GM18505 (cell line): ENCODE measurements at regions not wholly inside any gene's neighbourhood (a gene's known extent, or its start where the extent isn't known, plus 50 kb on each side); places are given as distances from the start of the nearest gene placed in this dataset.
"Not testable (repeated sequence)": the region's sequence is repeated elsewhere in the genome, so short reads cannot be mapped to it uniquely, and the experiment has no call there.

Experiments
- ATAC-seq: cut with Tn5 transposase; IDR thresholded peaks from one replicate; pipeline ENCODE4 v1.9.1; 2021; ENCODE audit not compliant: unreplicated experiment
- POLR2A ChIP-seq: IDR thresholded peaks from 4 replicates; pipeline ENCODE4 v1.6.1; 2011; ENCODE audit warnings: borderline replicate concordance; ENCODE audit not compliant: insufficient read depth, insufficient read length; ENCODE audit errors: extremely low read depth

- ATAC-seq = no peak
- no peak for TF ChIP-seq POLR2A
Observed at GRCh38 chr2:89834306-89834705, 1142.8 kb downstream of the RPIA start.

GRCh38 chr2:89836326-89836725 is 1144.9 kb downstream of the RPIA start:
- peak; percentile 44 for ATAC-seq

- ATAC-seq = no peak
- TF ChIP-seq POLR2A = no peak
Observed at GRCh38 chr2:89837962-89838625, 1146.6 kb downstream of the RPIA start.

GRCh38 chr2:89840175-89840574 is 1148.7 kb downstream of the RPIA start:
- ATAC-seq = not testable (repeated sequence)

DNA sequence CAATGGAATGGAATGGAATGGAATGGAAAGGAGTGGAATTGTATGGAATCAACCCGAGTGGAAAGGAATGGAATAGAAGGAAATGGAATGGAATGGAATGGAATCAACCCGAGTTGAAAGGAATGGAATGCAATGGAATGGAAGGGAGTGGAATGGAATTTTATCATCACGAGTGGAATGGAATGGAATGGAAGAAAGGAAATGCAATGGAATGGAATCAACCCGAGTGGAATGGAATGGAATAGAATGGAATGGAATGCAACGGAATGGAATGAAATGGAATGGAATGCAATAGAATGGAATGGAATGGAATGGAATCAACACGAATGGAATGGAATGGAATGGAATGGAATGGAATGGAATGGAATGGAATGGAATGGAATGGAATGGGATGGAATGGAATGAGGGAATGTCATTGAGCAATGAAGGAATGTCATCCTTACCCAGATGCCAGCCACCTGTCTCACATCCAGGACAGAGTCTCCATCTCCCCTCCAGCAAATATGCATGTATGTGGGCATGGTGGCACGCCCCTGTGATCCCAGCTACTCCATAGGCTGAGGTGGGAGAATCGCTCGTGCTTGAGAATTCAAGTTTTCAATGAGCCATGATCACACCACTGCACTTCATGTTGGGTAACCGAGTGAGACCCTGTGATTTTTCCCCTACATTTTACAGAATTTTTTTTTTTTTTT is 1149.5 kb downstream of the RPIA start:
- not testable (repeated sequence) for ATAC-seq

- no peak for ATAC-seq
- TF ChIP-seq POLR2A = no peak
Observed at GRCh38 chr2:89841476-89841840, 1150.0 kb downstream of the RPIA start.

- TF ChIP-seq POLR2A = no peak
- no peak for ATAC-seq
Observed at GRCh38 chr2:89842180-89842908, 1150.9 kb downstream of the RPIA start.

DNA sequence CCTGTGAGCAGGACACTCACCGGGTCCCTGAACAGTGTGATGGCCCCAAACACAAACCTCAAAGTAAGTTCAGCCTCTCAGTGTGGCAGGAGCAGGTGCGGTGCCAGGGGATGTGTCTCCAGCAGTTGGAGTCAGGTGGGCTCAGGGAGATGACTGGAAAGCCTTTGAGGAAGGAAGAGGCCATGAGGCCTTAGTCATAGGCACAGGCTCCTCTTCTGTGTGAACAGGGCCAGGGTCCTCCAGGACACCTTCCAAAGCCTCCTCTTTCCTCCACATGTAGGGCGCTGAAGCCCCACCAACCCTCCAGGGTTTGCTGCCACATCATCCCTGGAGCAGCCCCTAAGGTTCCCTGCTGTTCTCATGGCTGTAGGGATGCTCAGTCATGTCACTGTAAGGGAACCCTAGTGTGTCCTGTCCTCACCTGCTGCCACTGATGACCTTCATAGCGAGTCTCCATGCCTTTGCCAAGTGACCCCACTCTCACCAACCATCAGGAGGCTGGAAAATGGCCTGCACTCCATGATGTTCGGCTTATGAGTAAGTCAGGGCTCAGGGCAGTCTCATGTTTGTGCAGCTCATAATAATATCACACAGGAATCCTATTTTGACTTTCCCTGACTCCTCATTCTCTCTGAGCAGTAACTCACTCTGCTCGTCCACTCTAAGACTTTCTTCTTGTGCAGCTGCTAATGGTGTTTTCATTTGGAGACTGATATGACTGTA is 1152.9 kb downstream of the RPIA start:
- TF ChIP-seq POLR2A = no peak
- no peak for ATAC-seq

- TF ChIP-seq POLR2A = no peak
- no peak for ATAC-seq
Observed at GRCh38 chr2:89845532-89845931, 1154.1 kb downstream of the RPIA start.

DNA sequence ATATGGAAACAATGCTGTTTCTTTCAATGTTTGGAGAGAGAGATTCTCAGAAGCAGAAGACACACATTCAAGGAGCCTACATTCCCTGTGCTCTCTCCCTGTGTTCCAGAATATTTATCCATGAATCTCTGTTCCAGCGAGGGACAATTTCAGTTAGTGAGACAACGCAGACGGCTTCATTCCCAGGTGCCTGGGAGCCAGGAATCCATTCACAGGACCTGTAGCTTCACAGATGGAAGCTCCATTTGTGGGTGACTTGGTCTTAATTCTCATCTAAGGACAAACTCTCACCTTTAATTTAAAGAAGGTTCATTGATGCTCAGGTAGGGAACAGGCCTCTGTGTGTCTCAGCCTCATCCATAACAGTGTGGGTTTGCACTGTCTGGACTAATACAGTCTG is 1156.6 kb downstream of the RPIA start:
- no peak for ATAC-seq

DNA sequence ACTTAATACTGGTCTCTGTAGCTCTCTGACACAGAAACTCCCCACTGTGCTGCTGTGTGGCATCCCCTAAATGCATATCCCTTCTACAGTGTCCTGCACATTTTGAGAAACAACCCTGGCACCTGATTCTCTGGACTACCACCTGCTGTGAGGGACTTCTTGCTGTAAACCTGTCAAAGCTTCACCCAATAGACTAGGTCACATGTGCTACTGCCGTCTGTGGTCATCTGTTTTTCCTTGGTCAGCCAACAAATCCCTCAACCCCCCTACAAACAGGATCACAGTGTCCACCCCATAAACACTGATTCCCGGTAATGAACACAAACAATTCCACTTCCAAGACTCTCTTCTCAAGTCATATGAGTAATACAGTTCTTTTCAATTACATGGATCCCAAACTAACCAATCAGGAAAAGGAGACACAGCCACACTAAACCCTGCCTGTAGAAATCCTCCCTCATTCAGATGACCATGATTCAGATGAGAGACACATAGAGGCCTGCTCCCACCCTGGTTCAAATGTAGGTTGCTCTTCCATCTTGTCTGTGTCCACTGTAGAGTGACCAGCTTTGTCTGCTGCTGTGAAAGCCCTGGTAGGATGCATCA is 1157.4 kb downstream of the RPIA start:
- ATAC-seq = no peak

More for the DNA sequence above, 1156.6 kb downstream of the RPIA start:
- TF ChIP-seq POLR2A = no peak

GRCh38 chr2:89849731-89850130 is 1158.3 kb downstream of the RPIA start:
- no peak for ATAC-seq
- TF ChIP-seq POLR2A = no peak

More for the DNA sequence above, 1157.4 kb downstream of the RPIA start:
- no peak for TF ChIP-seq POLR2A

GRCh38 chr2:89850481-89850880 is 1159.0 kb downstream of the RPIA start:
- ATAC-seq = no peak
- TF ChIP-seq POLR2A = no peak
